HL-60 (cell line): ENCODE measurements at regions not wholly inside any gene's neighbourhood (a gene's known extent, or its start where the extent isn't known, plus 50 kb on each side); places are given as distances from the start of the nearest gene placed in this dataset.
"Not testable (repeated sequence)": the region's sequence is repeated elsewhere in the genome, so short reads cannot be mapped to it uniquely, and the experiment has no call there.

Experiments used
- DNase-seq, 2 experiments: peaks; one replicate each; pipeline ENCODE4 v3.0.0-alpha.2; 2010 to 2020; ENCODE audit warnings: low read depth in 1 of 2, low spot score in 1 of 2
- H3K27ac ChIP-seq: fragments of 250-450 bp; sonication (Bioruptor Pico); replicated peaks from 2 replicates; pipeline ENCODE4 v1.5.1; 2020; ENCODE audit warnings: mild to moderate bottlenecking, moderate library complexity
- H3K27me3 ChIP-seq: fragments of 250-450 bp; sonication (Bioruptor Pico); 2 replicates; pipeline ENCODE4 v1.5.1; 2021; ENCODE audit warnings: mild to moderate bottlenecking, moderate library complexity; ENCODE audit not compliant: insufficient read depth, poor library complexity, severe bottlenecking
- H3K4me3 ChIP-seq: replicated peaks from 2 replicates; pipeline ENCODE4 v1.5.1; 2011; ENCODE audit warnings: mild to moderate bottlenecking, control low read depth, low read length; ENCODE audit not compliant: insufficient read depth
- GABPA ChIP-seq: IDR thresholded peaks from 2 replicates; pipeline ENCODE4 v1.6.1; 2012; ENCODE audit warnings: low read depth
- POLR2AphosphoS5 ChIP-seq: IDR thresholded peaks from 2 replicates; pipeline ENCODE4 v1.6.1; 2012; ENCODE audit warnings: low read depth
- SPI1 ChIP-seq: IDR thresholded peaks from 2 replicates; pipeline ENCODE4 v1.6.1; 2012; ENCODE audit warnings: low read depth, mild to moderate bottlenecking, borderline replicate concordance
- TF ChIP-seq, protein P1 (sequence below): IDR thresholded peaks from 2 replicates; pipeline ENCODE4 v1.6.1; 2012; ENCODE audit warnings: low read depth; ENCODE audit not compliant: insufficient replicate concordance
- TF ChIP-seq, protein P2 (sequence below): IDR thresholded peaks from one replicate; pipeline ENCODE4 v1.5.1; 2011; ENCODE audit warnings: low read length, control low read depth, inconsistent platforms; ENCODE audit not compliant: insufficient read depth

DNA sequence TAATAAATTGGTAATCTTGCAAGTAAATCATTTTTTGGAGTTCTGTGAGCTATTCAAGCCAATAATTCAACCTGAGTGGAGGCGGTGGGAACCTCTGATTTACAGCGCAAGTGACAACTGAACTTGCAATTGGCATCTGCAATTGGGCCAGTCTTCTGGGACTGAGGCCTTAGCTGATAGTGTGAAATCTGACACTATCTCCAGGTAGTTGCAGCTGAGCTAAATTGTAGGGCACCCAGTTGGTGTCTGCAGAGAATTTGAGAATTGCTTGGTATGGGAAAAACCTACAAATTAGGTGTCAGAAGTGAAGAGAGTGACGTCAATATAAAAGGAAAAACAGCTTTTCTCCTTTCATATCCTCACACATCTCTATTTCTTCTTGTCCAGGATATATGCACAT, 1633.6 kb upstream of the GOT2 start:
- no peak overlapping the region for H3K4me3 ChIP-seq
- no peak overlapping the region for H3K27ac ChIP-seq
- TF ChIP-seq SPI1 = no peak
- TF ChIP-seq, protein P1, sequence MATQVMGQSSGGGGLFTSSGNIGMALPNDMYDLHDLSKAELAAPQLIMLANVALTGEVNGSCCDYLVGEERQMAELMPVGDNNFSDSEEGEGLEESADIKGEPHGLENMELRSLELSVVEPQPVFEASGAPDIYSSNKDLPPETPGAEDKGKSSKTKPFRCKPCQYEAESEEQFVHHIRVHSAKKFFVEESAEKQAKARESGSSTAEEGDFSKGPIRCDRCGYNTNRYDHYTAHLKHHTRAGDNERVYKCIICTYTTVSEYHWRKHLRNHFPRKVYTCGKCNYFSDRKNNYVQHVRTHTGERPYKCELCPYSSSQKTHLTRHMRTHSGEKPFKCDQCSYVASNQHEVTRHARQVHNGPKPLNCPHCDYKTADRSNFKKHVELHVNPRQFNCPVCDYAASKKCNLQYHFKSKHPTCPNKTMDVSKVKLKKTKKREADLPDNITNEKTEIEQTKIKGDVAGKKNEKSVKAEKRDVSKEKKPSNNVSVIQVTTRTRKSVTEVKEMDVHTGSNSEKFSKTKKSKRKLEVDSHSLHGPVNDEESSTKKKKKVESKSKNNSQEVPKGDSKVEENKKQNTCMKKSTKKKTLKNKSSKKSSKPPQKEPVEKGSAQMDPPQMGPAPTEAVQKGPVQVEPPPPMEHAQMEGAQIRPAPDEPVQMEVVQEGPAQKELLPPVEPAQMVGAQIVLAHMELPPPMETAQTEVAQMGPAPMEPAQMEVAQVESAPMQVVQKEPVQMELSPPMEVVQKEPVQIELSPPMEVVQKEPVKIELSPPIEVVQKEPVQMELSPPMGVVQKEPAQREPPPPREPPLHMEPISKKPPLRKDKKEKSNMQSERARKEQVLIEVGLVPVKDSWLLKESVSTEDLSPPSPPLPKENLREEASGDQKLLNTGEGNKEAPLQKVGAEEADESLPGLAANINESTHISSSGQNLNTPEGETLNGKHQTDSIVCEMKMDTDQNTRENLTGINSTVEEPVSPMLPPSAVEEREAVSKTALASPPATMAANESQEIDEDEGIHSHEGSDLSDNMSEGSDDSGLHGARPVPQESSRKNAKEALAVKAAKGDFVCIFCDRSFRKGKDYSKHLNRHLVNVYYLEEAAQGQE = no peak
- no peak for TF ChIP-seq GABPA
- TF ChIP-seq, protein P2, sequence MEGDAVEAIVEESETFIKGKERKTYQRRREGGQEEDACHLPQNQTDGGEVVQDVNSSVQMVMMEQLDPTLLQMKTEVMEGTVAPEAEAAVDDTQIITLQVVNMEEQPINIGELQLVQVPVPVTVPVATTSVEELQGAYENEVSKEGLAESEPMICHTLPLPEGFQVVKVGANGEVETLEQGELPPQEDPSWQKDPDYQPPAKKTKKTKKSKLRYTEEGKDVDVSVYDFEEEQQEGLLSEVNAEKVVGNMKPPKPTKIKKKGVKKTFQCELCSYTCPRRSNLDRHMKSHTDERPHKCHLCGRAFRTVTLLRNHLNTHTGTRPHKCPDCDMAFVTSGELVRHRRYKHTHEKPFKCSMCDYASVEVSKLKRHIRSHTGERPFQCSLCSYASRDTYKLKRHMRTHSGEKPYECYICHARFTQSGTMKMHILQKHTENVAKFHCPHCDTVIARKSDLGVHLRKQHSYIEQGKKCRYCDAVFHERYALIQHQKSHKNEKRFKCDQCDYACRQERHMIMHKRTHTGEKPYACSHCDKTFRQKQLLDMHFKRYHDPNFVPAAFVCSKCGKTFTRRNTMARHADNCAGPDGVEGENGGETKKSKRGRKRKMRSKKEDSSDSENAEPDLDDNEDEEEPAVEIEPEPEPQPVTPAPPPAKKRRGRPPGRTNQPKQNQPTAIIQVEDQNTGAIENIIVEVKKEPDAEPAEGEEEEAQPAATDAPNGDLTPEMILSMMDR = no peak
- no peak for TF ChIP-seq POLR2AphosphoS5
- no peak for DNase-seq
- H3K27me3 ChIP-seq = no peaks in the 10 kb centered on the region

DNA sequence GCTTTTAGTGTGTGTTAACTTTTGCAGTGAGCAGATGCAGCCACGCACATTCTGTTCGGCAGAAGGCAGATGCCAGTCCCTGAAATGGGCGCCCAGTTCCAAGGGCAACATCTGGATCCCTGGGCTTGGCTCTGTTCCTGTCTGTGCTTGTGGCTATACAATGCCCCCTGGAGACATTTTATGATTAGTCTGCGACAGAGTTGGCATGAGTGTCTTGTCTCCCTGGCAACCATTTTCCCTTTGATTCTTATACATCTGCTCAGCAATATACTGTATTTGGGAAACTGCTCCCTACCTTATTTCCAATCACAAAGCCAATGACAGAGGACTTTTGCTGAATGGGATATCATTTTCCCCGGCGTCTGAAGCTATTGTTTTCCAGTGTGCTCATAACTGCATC, 1629.5 kb upstream of the GOT2 start:
- H3K4me3 ChIP-seq = no peak overlapping the region
- H3K27me3 ChIP-seq = no peaks in the 10 kb centered on the region
- TF ChIP-seq POLR2AphosphoS5 = no peak
- TF ChIP-seq, protein P1 = no peak
- no peak for TF ChIP-seq SPI1
- TF ChIP-seq, protein P2 = no peak
- no peak for TF ChIP-seq GABPA
- no peak overlapping the region for H3K27ac ChIP-seq
- DNase-seq = no peak

DNA sequence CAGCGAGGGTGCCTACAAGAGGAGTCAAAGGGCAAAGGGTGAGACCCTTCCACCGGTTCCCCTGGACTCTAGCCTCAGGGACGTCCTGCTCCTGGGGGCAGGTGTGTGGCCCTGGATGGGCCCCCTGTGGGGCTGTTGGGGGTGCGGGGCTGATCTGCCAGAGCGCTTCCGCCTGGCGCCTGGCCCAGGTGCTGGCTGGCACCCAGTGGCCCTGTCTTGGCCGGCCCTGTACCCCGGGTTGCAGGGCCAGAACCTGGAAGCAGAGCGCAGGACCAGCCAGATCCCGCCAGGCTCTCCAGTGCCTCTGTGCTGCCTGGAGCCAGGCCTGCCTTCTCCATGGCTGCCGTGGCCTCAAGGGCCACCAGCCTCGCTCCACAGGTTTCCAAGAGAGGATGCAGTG, 1625.8 kb upstream of the GOT2 start:
- not testable (repeated sequence) for H3K27ac ChIP-seq, H3K27me3 ChIP-seq, H3K4me3 ChIP-seq, DNase-seq

DNA sequence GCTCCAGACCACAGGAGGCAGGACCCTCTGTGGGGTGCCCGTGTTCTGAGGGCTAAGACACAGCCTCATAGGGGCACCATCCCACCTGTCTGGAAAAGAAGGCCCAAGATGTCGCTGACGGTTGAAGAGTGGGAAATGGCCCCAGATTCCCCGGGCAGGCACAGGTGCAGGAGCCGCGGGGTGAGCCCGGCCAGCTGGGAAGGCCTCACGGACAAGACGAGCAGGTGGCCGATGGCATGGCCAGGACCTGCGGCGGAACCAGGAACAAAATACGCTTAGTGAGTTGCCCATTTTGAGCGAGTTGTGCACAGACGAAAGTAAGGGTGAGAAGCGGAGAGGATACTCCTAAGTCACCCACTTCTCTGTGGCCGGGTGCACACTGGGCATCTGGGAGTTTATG, 1625.3 kb upstream of the GOT2 start:
- not testable (repeated sequence) for H3K4me3 ChIP-seq

DNA sequence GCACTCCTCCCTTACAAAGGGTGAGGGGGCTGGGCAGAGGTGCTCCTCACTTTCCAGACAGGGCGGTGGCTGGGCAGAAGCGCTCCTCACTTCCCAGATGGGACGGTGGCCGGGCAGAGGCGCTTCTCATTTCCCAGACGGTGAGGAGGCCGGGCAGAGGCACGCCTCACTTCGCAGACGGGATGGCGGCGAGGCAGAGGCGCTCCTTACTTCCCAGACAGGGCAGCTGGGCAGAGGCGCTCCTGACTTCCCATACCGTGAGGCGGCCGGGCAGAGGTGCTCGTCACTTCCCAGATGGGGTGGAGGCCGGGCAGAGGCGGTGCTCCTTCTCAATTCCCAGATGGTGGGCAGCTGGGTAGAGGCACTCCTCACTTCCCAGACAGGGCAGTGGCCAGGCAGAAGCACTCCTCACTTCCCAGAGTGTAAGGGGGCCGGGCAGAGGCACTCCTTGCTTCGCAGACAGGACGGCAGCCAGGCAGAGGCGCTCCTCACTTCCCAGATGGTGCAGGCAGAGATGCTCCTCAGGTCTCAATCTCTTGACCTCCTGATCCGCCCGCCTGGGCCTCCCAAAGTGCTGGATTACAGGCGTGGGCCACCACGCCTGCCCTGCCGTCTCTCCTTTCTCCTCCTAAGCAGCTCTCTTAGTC, 1623.9 kb upstream of the GOT2 start:
- not testable (repeated sequence) for H3K4me3 ChIP-seq, DNase-seq, H3K27me3 ChIP-seq, H3K27ac ChIP-seq

More for the DNA sequence above, 1625.3 kb upstream of the GOT2 start:
- not testable (repeated sequence) for H3K27me3 ChIP-seq, H3K27ac ChIP-seq, DNase-seq
